HEK293 (cell line): ENCODE measurements at regions not wholly inside any gene's neighbourhood (a gene's known extent, or its start where the extent isn't known, plus 50 kb on each side); places are given as distances from the start of the nearest gene placed in this dataset.

Source experiments
- CTCF ChIA-PET: fragments of 350-600 bp; formaldehyde crosslinking; extraction: SDS; loops from one replicate; lab custom pipeline; 2021; ENCODE audit warnings: antibody characterized with exemption; lab: Yijun Ruan, JAX
- POLR2A ChIA-PET: fragments of 300-600 bp; formaldehyde crosslinking; extraction: SDS; loops from one replicate; lab custom pipeline; 2020; ENCODE audit warnings: antibody characterized with exemption, inconsistent platforms; lab: Yijun Ruan, JAX
- H3K27ac ChIP-seq: fragments of 200-500 bp; sonication (Bioruptor generic); 2 replicates; pipeline ENCODE4 v1.5.1; 2014; ENCODE audit warnings: low read depth, low read length, control low read depth, inconsistent platforms; ENCODE audit errors: extremely low read depth
- H3K36me3 ChIP-seq, 2 experiments: fragments of 200-500 bp in 1 of 2; sonication (Bioruptor generic) in 1 of 2; 1 replicate in 1 of 2; 2 replicates in 1 of 2; pipeline ENCODE4 v1.5.1; 2014 to 2017; ENCODE audit warnings: inconsistent platforms in 2 of 2, low read length in 2 of 2; ENCODE audit not compliant: control insufficient read depth in 2 of 2, insufficient read depth in 1 of 2
- H3K4me1 ChIP-seq: fragments of 200-500 bp; sonication (Bioruptor generic); 2 replicates; pipeline ENCODE4 v1.5.1; 2014; ENCODE audit warnings: mild to moderate bottlenecking, low read length, inconsistent platforms; ENCODE audit not compliant: control insufficient read depth, insufficient read depth
- H3K4me3 ChIP-seq: 2 replicates; pipeline ENCODE4 v1.5.1; 2011; ENCODE audit warnings: low read depth, mild to moderate bottlenecking, control low read depth, low read length, moderate library complexity
- H3K9me3 ChIP-seq: fragments of 200-500 bp; sonication (Bioruptor generic); 2 replicates; pipeline ENCODE4 v1.5.1; 2014; ENCODE audit warnings: low read depth, low read length, inconsistent platforms; ENCODE audit not compliant: control insufficient read depth, insufficient read depth
- AEBP2 ChIP-seq: fragments of 450-650 bp; formaldehyde crosslinking; IDR thresholded peaks from 2 replicates; pipeline ENCODE4 v1.5.1; 2016; ENCODE audit warnings: missing biosample characterization, missing genetic modification characterization, borderline replicate concordance
- ATF2 ChIP-seq: fragments of 450-650 bp; formaldehyde crosslinking; IDR thresholded peaks from 2 replicates; pipeline ENCODE4 v1.5.1; 2016; ENCODE audit warnings: missing biosample characterization, missing genetic modification characterization, low read depth
- HOXC10 ChIP-seq: sonication (generic); formaldehyde crosslinking; IDR thresholded peaks from 2 replicates; pipeline ENCODE4 v1.8.1; 2023; ENCODE audit warnings: mild to moderate bottlenecking, missing genetic modification reagents
- HOXD13 ChIP-seq: sonication (generic); formaldehyde crosslinking; IDR thresholded peaks from 2 replicates; pipeline ENCODE4 v1.8.0; 2022; ENCODE audit warnings: missing genetic modification reagents, borderline replicate concordance
- OSR2 ChIP-seq: fragments of 450-650 bp; formaldehyde crosslinking; IDR thresholded peaks from 2 replicates; pipeline ENCODE4 v1.5.1; 2016; ENCODE audit warnings: missing biosample characterization, missing genetic modification characterization
- PRDM6 ChIP-seq: fragments of 450-650 bp; formaldehyde crosslinking; IDR thresholded peaks from 2 replicates; pipeline ENCODE4 v1.5.1; 2017; ENCODE audit warnings: missing biosample characterization, missing genetic modification characterization
- TRIM28 ChIP-seq: IDR thresholded peaks from 2 replicates; pipeline ENCODE4 v1.6.1; 2011; ENCODE audit warnings: low read length, control low read depth, borderline replicate concordance
- WT1 ChIP-seq: fragments of 450-650 bp; formaldehyde crosslinking; IDR thresholded peaks from 2 replicates; pipeline ENCODE4 v1.5.1; 2016; ENCODE audit warnings: missing biosample characterization, missing genetic modification characterization
- YY1 ChIP-seq: fragments of 450-650 bp; formaldehyde crosslinking; IDR thresholded peaks from 2 replicates; pipeline ENCODE4 v1.5.1; 2018; ENCODE audit warnings: missing biosample characterization, missing genetic modification characterization
- ZBTB26 ChIP-seq: fragments of 450-650 bp; formaldehyde crosslinking; optimal IDR thresholded peaks from 2 replicates; pipeline ENCODE3; 2016; ENCODE audit warnings: missing biosample characterization, mild to moderate bottlenecking, missing genetic modification characterization
- ZBTB8A ChIP-seq: fragments of 450-650 bp; formaldehyde crosslinking; IDR thresholded peaks from 2 replicates; pipeline ENCODE4 v1.5.1; 2016; ENCODE audit warnings: missing biosample characterization, missing genetic modification characterization
- ZFP37 ChIP-seq: fragments of 450-650 bp; formaldehyde crosslinking; IDR thresholded peaks from 2 replicates; pipeline ENCODE4 v1.5.1; 2016; ENCODE audit warnings: missing biosample characterization, missing genetic modification characterization
- ZNF157 ChIP-seq: fragments of 450-650 bp; formaldehyde crosslinking; IDR thresholded peaks from 2 replicates; pipeline ENCODE4 v1.5.1; 2016; ENCODE audit warnings: missing biosample characterization, missing genetic modification characterization
- ZNF26 ChIP-seq: fragments of 450-650 bp; formaldehyde crosslinking; IDR thresholded peaks from 2 replicates; pipeline ENCODE4 v1.5.1; 2016; ENCODE audit warnings: missing biosample characterization, missing genetic modification characterization
- ZNF280C ChIP-seq: fragments of 450-650 bp; formaldehyde crosslinking; IDR thresholded peaks from 2 replicates; pipeline ENCODE4 v1.5.1; 2016; ENCODE audit warnings: missing biosample characterization, missing genetic modification characterization
- ZNF350 ChIP-seq: fragments of 450-650 bp; formaldehyde crosslinking; IDR thresholded peaks from 2 replicates; pipeline ENCODE4 v1.5.0; 2017; ENCODE audit warnings: missing biosample characterization, mild to moderate bottlenecking, missing genetic modification characterization
- ZNF473 ChIP-seq: fragments of 450-650 bp; formaldehyde crosslinking; IDR thresholded peaks from 2 replicates; pipeline ENCODE4 v1.5.1; 2017; ENCODE audit warnings: missing biosample characterization, missing genetic modification characterization
- ZNF571 ChIP-seq: fragments of 450-650 bp; formaldehyde crosslinking; IDR thresholded peaks from 2 replicates; pipeline ENCODE4 v1.5.0; 2017; ENCODE audit warnings: missing biosample characterization, missing genetic modification characterization
- ZNF596 ChIP-seq: fragments of 450-650 bp; IDR thresholded peaks from 2 replicates; pipeline ENCODE4 v1.5.0; 2018; ENCODE audit warnings: missing biosample characterization, mild to moderate bottlenecking, missing genetic modification characterization, moderate library complexity
- ZNF626 ChIP-seq: fragments of 450-650 bp; sonication (Bioruptor Pico); formaldehyde crosslinking; IDR thresholded peaks from 2 replicates; pipeline ENCODE4 v1.5.1; 2018; ENCODE audit warnings: missing biosample characterization, missing genetic modification characterization, inconsistent platforms
- ZSCAN30 ChIP-seq: fragments of 450-650 bp; IDR thresholded peaks from 2 replicates; pipeline ENCODE4 v1.5.1; 2018; ENCODE audit warnings: missing biosample characterization, mild to moderate bottlenecking, missing genetic modification characterization, moderate library complexity
- ZSCAN5A ChIP-seq: fragments of 450-650 bp; formaldehyde crosslinking; IDR thresholded peaks from 2 replicates; pipeline ENCODE4 v1.5.1; 2016; ENCODE audit warnings: missing biosample characterization, missing genetic modification characterization
- ZXDB ChIP-seq: fragments of 450-650 bp; formaldehyde crosslinking; IDR thresholded peaks from 2 replicates; pipeline ENCODE4 v1.5.1; 2016; ENCODE audit warnings: missing biosample characterization, missing genetic modification characterization

- TF ChIP-seq ZNF473 (tag by site-specific recombination), result no peak
- TF ChIP-seq ZBTB8A, result no peak
- no peak for TF ChIP-seq ZNF280C (tag by site-specific recombination)
- TF ChIP-seq ZNF26 (tag by site-specific recombination), result no peak
- no peak for TF ChIP-seq TRIM28
- TF ChIP-seq, all 188 proteins: peak for 0
Measured at GRCh38 chr10:125369382-125370326, 209.3 kb upstream of the CTBP2 start (continued).

- Histone ChIP-seq H3K27ac (no peak overlapping the region), H3K4me1 (no peaks in the 10 kb centered on the region), H3K4me3 (no peak overlapping the region), H3K36me3 (no peaks in the 10 kb centered on the region), H3K9me3 (no peaks in the 10 kb centered on the region; the same call in 1 of the 2 replicates)
- ChIA-PET CTCF (interaction anchor here (1.5 kb wide), 1 partner anchor 25 kb away, joined by 5 read pairs; no protein-coding TSS in a partner anchor), POLR2A (no interaction called here)
- TF ChIP-seq ZFP37 (tag by site-specific recombination) (no peak), HOXD13 (CRISPR knock-in tag) (no peak), ZSCAN30 (tag by site-specific recombination) (no peak), ZNF571 (tag by site-specific recombination) (no peak), ZNF626 (no peak), HOXC10 (CRISPR knock-in tag) (no peak), ZXDB (no peak), PRDM6 (tag by site-specific recombination) (no peak), ZSCAN5A (tag by site-specific recombination) (no peak), OSR2 (tag by site-specific recombination) (no peak), ZNF157 (tag by site-specific recombination) (no peak), WT1 (tag by site-specific recombination) (no peak), AEBP2 (tag by site-specific recombination) (no peak), ATF2 (tag by site-specific recombination) (no peak), ZNF596 (tag by site-specific recombination) (no peak), YY1 (no peak), ZBTB26 (tag by site-specific recombination) (no peak), ZNF350 (tag by site-specific recombination) (no peak)
- TF ChIP-seq, all 188 proteins: peak for 0
Measured at GRCh38 chr10:125368146-125368545, 207.8 kb upstream of the CTBP2 start.
